RWPE1 (cell line): ENCODE measurements at regions not wholly inside any gene's neighbourhood (a gene's known extent, or its start where the extent isn't known, plus 50 kb on each side); places are given as distances from the start of the nearest gene placed in this dataset.
"Not testable (repeated sequence)": the region's sequence is repeated elsewhere in the genome, so short reads cannot be mapped to it uniquely, and the experiment has no call there.

Source experiments
- CTCF ChIA-PET: fragments of 350-600 bp; sonication (Branson Sonifier 250); formaldehyde crosslinking; extraction: SDS; loops from one replicate; lab custom pipeline; 2021; lab: Yijun Ruan, JAX
- POLR2A ChIA-PET: fragments of 400-600 bp; formaldehyde crosslinking; extraction: SDS; loops from one replicate; lab custom pipeline; 2020; ENCODE audit warnings: antibody characterized with exemption; ENCODE audit not compliant: low non-redundant PET; lab: Yijun Ruan, JAX
- DNase-seq: peaks from one replicate; pipeline ENCODE4 v3.0.0; 2012; ENCODE audit warnings: low spot score
- H3K27ac ChIP-seq: fragments of 450-650 bp; 2 replicates; pipeline ENCODE4 v1.5.1; 2017
- CTCF ChIP-seq: fragments of 450-650 bp; conservative IDR thresholded peaks from 2 replicates; pipeline ENCODE4 v1.5.1; 2017; ENCODE audit warnings: low read depth, mild to moderate bottlenecking

DNA sequence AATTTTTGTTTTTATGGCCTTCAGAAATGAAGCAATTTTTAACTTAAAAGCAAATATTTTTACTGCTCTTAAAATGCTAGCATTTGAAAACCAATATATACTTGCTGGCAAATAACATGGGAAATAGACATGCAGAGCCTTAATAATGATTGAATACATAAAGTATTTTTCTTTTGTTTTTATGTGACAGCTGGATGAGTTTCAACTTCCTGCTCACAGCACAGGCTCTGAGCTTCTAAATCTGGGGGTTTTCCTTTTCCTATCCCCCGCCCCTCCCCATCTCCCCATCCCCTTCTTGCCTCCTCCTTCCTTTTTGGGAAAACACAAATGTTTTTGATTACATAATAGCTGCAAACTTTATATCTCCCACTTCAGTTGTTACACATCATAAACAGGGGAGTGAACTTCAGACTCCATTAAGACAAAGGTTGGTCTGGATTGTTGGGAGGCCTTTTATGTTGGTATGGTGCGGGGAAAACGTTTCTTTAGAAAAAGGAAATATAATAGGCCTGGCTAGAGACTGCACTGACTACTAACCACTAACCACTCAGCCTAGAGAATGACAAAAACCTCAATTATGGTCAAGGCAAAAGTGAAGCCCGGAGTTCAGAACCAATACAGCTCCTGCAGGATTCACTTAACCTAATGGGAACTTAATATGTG is 116.1 kb upstream of the GORAB start:
- CTCF ChIA-PET = no interaction called here
- DNase-seq = no peak

DNA sequence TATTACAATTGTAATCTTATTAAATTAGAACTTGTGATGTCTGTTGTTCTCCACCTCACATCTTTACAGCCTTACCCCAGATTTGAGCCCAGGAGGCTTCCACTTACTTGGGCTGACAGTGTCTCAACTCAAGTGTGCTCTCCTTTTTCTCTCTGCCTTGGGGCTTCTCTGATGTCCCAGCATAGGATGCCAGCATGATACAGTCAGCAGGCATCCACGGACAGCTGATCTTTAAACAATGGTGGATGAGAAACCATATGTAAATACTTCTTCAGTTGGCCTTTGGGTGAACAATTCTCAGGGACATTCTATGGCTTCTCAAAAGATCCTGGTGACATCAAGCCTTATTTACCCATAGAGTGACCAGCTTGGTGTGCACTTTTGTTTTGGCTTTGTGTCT is 107.6 kb upstream of the GORAB start:
- no peak for DNase-seq
- no peak for TF ChIP-seq CTCF
- H3K27ac ChIP-seq = no peak overlapping the region
- ChIA-PET CTCF (no interaction called here), POLR2A (no interaction called here)

More for the DNA sequence above, 116.1 kb upstream of the GORAB start:
- H3K27ac ChIP-seq = no peak overlapping the region
- no peak for TF ChIP-seq CTCF
- POLR2A ChIA-PET = no interaction called here

- H3K27ac ChIP-seq = no peak overlapping the region
- POLR2A ChIA-PET = no interaction called here
- no peak for TF ChIP-seq CTCF
- no peak for DNase-seq
- CTCF ChIA-PET = no interaction called here
Observed at GRCh38 chr1:170426596-170426995, 105.4 kb upstream of the GORAB start.

DNA sequence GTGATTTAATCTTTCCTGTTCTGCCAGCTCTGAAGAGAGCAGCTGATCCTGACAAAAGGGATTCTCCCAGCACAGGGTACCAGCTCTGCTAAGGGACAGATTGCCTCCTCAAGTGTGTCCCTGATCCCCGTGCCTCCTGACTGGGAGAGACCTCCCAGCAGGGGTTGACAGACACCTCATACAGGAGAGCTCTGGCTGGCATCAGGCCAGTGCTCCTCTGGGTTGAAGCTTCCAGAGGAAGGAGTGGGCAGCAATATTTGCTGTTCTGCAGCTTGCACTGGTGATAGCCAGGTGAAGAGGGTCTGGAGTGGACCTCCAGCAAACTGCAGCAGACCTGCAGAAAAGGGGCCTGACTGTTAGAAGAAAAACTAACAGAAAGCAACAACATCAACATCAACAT is 105.0 kb upstream of the GORAB start:
- CTCF ChIA-PET = interaction anchor here (0.7 kb wide), 1 partner anchor 86 kb away, joined by 3 read pairs; no protein-coding TSS in a partner anchor
- DNase-seq, H3K27ac ChIP-seq, POLR2A ChIA-PET: not testable (repeated sequence)

GRCh38 chr1:170436928-170437327 is 95.0 kb upstream of the GORAB start:
- TF ChIP-seq CTCF = no peak
- DNase-seq = no peak
- no peak overlapping the region for H3K27ac ChIP-seq
- ChIA-PET POLR2A (no interaction called here), CTCF (no interaction called here)

- no peak for TF ChIP-seq CTCF
- no peak overlapping the region for H3K27ac ChIP-seq
- ChIA-PET POLR2A (no interaction called here), CTCF (no interaction called here)
- DNase-seq = no peak
Observed at GRCh38 chr1:170445096-170445495, 86.9 kb upstream of the GORAB start.

DNA sequence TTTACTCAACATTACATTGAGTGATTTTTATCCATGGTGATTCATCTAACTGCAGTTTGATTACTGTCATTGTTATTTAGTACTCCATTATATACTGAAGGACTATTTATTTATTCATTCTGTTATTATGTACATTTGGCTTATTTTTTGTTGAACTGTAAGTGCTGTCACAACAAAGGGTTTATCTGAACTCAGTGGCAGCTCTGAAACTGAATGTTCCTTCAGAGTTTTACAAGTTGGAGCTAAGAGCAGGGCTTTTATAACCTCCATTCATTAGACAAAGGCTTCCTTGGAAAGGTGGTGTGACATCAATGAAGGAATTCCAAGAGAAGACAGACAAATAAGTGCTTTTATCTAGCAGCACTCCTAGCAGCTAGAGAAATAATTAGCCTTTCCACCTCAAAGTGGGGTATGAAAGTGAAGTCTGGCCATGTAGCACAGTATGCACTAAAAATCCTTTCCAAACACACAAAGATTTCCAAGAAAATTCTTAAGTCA is 83.3 kb upstream of the GORAB start:
- CTCF ChIA-PET = no interaction called here
- no peak for DNase-seq
- no peak overlapping the region for H3K27ac ChIP-seq
- POLR2A ChIA-PET = no interaction called here
- TF ChIP-seq CTCF = no peak

DNA sequence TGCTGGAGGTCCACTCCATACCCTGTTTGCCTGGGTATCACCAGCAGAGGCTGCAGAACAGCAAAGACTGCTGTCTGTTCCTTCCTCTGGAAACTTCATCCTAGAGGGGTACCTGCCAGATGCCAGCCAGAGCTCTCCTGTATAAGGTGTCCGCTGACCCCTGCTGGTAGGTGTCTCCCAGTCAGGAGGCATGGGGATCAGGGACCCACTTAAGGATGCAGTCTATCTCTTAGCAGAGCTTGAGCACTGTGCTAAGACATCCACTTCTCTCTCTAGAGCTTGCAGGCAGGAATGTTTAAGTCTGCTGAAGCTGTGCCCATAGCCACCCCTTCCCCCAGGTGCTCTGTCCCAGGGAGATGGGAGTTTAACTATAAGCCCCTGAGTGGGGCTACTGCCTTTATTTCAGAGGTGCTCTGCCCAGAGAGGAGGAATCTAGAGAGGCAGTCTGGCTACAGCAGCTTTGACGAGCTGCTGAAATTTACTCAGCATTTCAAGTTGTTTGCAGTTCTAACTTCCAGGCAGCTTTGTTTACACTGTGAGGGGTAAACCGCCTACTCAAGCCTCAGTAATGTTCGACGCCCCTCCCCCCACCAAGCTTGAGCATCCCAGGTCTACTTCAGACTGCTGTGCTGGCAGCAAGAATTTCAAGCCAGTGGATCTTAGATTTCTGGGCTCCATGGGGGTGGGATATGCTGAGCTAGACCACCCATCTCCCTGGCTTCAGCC is 74.5 kb upstream of the GORAB start:
- DNase-seq, POLR2A ChIA-PET, CTCF ChIA-PET, H3K27ac ChIP-seq: not testable (repeated sequence)
